ENCODE measurements at regions not wholly inside any gene's neighbourhood (a gene's known extent, or its start where the extent isn't known, plus 50 kb on each side); places are given as distances from the start of the nearest gene placed in this dataset.

DNA sequence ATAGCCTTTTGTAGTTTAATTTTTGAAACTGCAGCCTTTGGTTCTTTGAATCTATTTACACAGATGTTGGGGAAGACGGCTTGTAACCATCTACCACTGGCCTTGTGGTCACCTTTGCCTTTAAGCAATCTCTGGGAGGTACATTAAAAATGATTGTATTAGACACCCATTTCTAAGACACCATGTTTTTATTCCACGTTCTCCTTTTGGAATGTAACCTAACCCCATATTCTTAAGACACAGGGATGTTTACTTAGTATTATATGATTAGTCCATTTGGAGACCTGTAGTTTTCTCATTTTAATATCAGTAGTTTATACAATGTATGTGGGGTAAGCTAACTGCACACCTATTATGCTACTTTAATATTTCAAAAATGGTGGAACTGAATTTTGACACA is 175.1 kb upstream of the PLSCR5 start:
- TF ChIP-seq, protein P1, sequence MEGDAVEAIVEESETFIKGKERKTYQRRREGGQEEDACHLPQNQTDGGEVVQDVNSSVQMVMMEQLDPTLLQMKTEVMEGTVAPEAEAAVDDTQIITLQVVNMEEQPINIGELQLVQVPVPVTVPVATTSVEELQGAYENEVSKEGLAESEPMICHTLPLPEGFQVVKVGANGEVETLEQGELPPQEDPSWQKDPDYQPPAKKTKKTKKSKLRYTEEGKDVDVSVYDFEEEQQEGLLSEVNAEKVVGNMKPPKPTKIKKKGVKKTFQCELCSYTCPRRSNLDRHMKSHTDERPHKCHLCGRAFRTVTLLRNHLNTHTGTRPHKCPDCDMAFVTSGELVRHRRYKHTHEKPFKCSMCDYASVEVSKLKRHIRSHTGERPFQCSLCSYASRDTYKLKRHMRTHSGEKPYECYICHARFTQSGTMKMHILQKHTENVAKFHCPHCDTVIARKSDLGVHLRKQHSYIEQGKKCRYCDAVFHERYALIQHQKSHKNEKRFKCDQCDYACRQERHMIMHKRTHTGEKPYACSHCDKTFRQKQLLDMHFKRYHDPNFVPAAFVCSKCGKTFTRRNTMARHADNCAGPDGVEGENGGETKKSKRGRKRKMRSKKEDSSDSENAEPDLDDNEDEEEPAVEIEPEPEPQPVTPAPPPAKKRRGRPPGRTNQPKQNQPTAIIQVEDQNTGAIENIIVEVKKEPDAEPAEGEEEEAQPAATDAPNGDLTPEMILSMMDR (IDR thresholded peaks at IDR 0.05), result no peak
- no peak for TF ChIP-seq POLR2A (IDR thresholded peaks at IDR 0.05)

Measured in Peyer's patch (tissue), 4 donors.